MCF 10A (cell line): ENCODE measurements at regions not wholly inside any gene's neighbourhood (a gene's known extent, or its start where the extent isn't known, plus 50 kb on each side); places are given as distances from the start of the nearest gene placed in this dataset.

Experiments
- BruUV-seq: library from RNA; stranded (reverse); fragments of 400-500 nt; replicated peaks from 2 replicates; lab custom pipeline; 2021; lab: Mats Ljungman, UMichigan
- CTCF ChIA-PET: fragments of 300-600 bp; sonication (Branson Sonifier 250); formaldehyde crosslinking; extraction: SDS; loops from one replicate; lab custom pipeline; 2021; ENCODE audit warnings: antibody characterized with exemption, inconsistent platforms; lab: Yijun Ruan, JAX
- POLR2A ChIA-PET: fragments of 300-600, 350-650 bp; sonication (Branson Sonifier 250); formaldehyde crosslinking; extraction: SDS; loops from one replicate; lab custom pipeline; 2020; ENCODE audit warnings: antibody characterized with exemption, inconsistent platforms; lab: Yijun Ruan, JAX
- DNase-seq: peaks from one replicate; pipeline ENCODE4 v3.0.0-alpha.2; 2018; ENCODE audit not compliant: unreplicated experiment
- H3K27ac Mint-ChIP-seq: one replicate; pipeline ENCODE4 v1.8.0; 2022; ENCODE audit warnings: mild to moderate bottlenecking, low read depth, mixed read lengths; ENCODE audit not compliant: unreplicated experiment
- H3K27me3 Mint-ChIP-seq: one replicate; pipeline ENCODE4 v1.8.0; 2022; ENCODE audit warnings: mixed read lengths; ENCODE audit not compliant: insufficient read depth, unreplicated experiment
- H3K36me3 Mint-ChIP-seq: one replicate; pipeline ENCODE4 v1.8.0; 2022; ENCODE audit warnings: mild to moderate bottlenecking, moderate library complexity, mixed read lengths; ENCODE audit not compliant: insufficient read depth, unreplicated experiment
- H3K4me1 Mint-ChIP-seq: one replicate; pipeline ENCODE4 v1.8.0; 2022; ENCODE audit warnings: mixed read lengths; ENCODE audit not compliant: insufficient read depth, unreplicated experiment
- H3K4me3 Mint-ChIP-seq: one replicate; pipeline ENCODE4 v1.8.0; 2022; ENCODE audit warnings: mild to moderate bottlenecking, moderate library complexity, mixed read lengths; ENCODE audit not compliant: unreplicated experiment
- H3K9me3 Mint-ChIP-seq: one replicate; pipeline ENCODE4 v1.8.0; 2022; ENCODE audit warnings: mixed read lengths; ENCODE audit not compliant: unreplicated experiment
- intact Hi-C: fragments of 100-400 bp; cut with micrococcal nuclease; formaldehyde crosslinking; loops from 2 replicates; pipeline ENCODE4 v1.14.1; 2022
- TF ChIP-seq, protein P1 (sequence below): fragments of 200-600 bp; IDR thresholded peaks from one replicate; pipeline ENCODE4 v1.8.0; 2022; ENCODE audit warnings: antibody characterized with exemption, mild to moderate bottlenecking; ENCODE audit not compliant: unreplicated experiment

DNA sequence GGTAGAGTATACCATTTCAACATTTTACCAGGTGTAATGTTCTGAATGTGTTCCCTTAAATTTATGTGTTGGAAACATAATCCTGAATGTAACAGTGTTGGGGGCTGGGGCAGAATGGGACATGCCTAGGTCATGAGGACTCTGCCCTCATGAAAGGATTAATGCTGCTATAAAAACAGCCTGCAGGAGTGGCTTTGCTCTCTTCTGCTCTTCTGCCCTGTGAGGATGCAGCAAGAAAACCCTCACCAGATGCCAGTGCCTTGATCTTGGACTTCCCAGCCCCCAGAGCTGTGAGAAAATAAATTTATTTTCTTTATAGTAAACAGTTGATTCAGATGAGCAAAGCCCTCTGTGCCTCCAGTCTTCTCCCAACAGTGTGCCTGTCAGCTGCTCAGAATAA lies 326.0 kb upstream of the ONECUT1 start:
- no peak for DNase-seq
- Mint-ChIP-seq H3K9me3 (peaks cover 12% of the 10 kb centered on the region), H3K27ac (no peak overlapping the region), H3K4me1 (no peaks in the 10 kb centered on the region), H3K4me3 (no peak overlapping the region), H3K27me3 (no peaks in the 10 kb centered on the region), H3K36me3 (no peaks in the 10 kb centered on the region)
- POLR2A ChIA-PET, result no interaction called here
- BruUV-seq, result no TSS peak
- CTCF ChIA-PET, result no interaction called here
- intact Hi-C loops, result no loop called here
- TF ChIP-seq, protein P1, sequence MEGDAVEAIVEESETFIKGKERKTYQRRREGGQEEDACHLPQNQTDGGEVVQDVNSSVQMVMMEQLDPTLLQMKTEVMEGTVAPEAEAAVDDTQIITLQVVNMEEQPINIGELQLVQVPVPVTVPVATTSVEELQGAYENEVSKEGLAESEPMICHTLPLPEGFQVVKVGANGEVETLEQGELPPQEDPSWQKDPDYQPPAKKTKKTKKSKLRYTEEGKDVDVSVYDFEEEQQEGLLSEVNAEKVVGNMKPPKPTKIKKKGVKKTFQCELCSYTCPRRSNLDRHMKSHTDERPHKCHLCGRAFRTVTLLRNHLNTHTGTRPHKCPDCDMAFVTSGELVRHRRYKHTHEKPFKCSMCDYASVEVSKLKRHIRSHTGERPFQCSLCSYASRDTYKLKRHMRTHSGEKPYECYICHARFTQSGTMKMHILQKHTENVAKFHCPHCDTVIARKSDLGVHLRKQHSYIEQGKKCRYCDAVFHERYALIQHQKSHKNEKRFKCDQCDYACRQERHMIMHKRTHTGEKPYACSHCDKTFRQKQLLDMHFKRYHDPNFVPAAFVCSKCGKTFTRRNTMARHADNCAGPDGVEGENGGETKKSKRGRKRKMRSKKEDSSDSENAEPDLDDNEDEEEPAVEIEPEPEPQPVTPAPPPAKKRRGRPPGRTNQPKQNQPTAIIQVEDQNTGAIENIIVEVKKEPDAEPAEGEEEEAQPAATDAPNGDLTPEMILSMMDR, result no peak

DNA sequence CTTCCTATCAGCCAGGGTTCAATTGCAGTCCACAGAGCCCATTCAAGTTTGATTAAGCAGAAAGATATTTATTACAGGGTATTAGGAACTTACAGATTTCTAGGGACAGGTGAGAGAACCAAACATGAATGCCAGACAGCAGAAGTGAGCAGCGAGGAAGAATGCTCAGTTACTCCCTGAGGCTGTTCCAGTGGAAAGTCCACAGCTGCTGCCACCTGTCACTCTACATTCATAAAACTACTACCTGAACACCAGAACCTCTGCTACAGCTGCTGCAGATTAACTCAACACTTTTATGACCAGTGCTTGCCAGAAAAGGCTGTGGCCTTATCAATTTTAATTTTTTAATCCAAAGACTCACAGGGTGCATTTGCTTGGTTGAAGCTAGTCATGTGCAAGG lies 325.4 kb upstream of the ONECUT1 start:
- BruUV-seq, result no TSS peak
- Mint-ChIP-seq H3K27me3 (no peaks in the 10 kb centered on the region), H3K27ac (no peak overlapping the region), H3K4me1 (no peaks in the 10 kb centered on the region), H3K4me3 (no peak overlapping the region), H3K9me3 (peaks cover 12% of the 10 kb centered on the region), H3K36me3 (no peaks in the 10 kb centered on the region)
- DNase-seq, result no peak
- ChIA-PET CTCF (no interaction called here), POLR2A (no interaction called here)
- TF ChIP-seq, protein P1, result no peak
- intact Hi-C loops, result no loop called here

GRCh38 chr15:53114960-53115359 lies 324.8 kb upstream of the ONECUT1 start:
- H3K4me3 Mint-ChIP-seq, result no peak overlapping the region

GRCh38 chr15:53110999-53111398 lies 320.9 kb upstream of the ONECUT1 start:
- H3K4me1 Mint-ChIP-seq, result no peaks in the 10 kb centered on the region
- DNase-seq, result no peak
- intact Hi-C loops, result no loop called here
- TF ChIP-seq, protein P1, result no peak
- no peaks in the 10 kb centered on the region for H3K36me3 Mint-ChIP-seq
- no peak overlapping the region for H3K27ac Mint-ChIP-seq
- POLR2A ChIA-PET, result no interaction called here
- no peaks in the 10 kb centered on the region for H3K27me3 Mint-ChIP-seq
- H3K4me3 Mint-ChIP-seq, result no peak overlapping the region
- CTCF ChIA-PET, result interaction anchor here (1.2 kb wide), 1 partner anchor 22 kb away, joined by 3 read pairs; no protein-coding TSS in a partner anchor
- no peaks in the 10 kb centered on the region for H3K9me3 Mint-ChIP-seq
- BruUV-seq, result no TSS peak

More at GRCh38 chr15:53114960-53115359, 324.8 kb upstream of the ONECUT1 start:
- no peaks in the 10 kb centered on the region for H3K36me3 Mint-ChIP-seq
- H3K9me3 Mint-ChIP-seq, result peaks cover 12% of the 10 kb centered on the region
- no peak for DNase-seq
- H3K27ac Mint-ChIP-seq, result no peak overlapping the region
- CTCF ChIA-PET, result no interaction called here
- no peaks in the 10 kb centered on the region for H3K4me1 Mint-ChIP-seq
- TF ChIP-seq, protein P1, result no peak
- intact Hi-C loops, result no loop called here
- POLR2A ChIA-PET, result interaction anchor here (0.8 kb wide), 1 partner anchor 12 kb away, joined by 5 read pairs; no protein-coding TSS in a partner anchor
- no TSS peak for BruUV-seq
- H3K27me3 Mint-ChIP-seq, result no peaks in the 10 kb centered on the region
